Activated CD4-positive, alpha-beta T cell treated with anti-CD3 and anti-CD28 coated beads, Interleukin-2, Interleukin-4, amounts not matched to agents 100 ng/mL and 50 ng/mL, durations not matched to agents 16 hours and 8 hours (primary cell): ENCODE measurements at regions not wholly inside any gene's neighbourhood (a gene's known extent, or its start where the extent isn't known, plus 50 kb on each side); places are given as distances from the start of the nearest gene placed in this dataset.

Experiments
- DNase-seq: peaks from one replicate; pipeline ENCODE4 v3.0.0-alpha.2; 2020; ENCODE audit warnings: low spot score

GRCh38 chr10:70966646-70967553 lies 78.5 kb upstream of the PCBD1 start:
- DNase-seq: no peak

DNA sequence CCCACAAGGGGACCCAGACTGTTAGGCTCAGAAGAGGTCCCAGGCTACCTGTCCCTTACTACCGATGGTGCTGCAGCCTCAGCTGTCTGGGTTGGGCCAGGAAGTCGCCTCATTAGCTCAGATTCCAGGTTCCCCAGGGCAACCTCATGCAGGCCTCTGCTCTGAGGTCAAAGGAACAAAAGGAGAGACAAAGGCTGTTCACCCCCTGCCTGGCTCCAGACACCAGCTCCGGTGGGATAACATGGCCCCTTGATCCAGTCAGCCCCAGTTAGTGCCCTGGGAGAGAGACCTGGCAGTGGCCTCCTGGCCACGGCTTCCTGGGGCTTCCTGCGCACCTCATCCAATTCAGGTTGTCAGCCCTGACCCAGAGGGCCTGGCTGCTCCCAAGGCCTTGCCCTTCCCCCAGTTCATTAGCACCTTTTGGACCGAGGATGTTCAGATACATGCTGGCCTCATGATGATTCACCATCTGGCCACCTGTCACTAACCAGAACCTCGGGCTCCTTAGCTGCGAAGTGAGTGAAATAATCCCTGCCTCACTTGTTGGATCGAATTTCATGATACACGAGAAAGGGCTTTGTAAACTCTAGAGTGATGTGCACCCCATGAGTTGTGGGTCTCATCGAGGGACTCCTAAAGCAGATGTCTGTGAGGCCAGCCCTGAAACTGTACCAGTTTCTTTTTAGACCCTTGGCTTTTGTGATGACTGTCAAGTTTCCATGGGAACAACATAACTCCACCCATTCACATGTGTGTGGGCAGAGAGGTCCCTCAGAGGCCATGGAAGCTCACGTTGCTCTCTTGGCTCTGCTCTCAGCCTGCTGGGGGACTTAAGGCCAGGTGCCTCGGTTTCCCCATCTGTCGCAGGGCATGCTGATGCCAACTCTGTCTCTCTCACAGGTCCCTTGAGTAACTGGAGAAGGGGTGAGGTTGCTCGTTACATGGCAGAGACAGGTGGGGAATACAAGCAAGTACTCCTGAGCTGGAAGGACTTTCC lies 79.5 kb upstream of the PCBD1 start:
- peak; percentile 6 for DNase-seq

DNA sequence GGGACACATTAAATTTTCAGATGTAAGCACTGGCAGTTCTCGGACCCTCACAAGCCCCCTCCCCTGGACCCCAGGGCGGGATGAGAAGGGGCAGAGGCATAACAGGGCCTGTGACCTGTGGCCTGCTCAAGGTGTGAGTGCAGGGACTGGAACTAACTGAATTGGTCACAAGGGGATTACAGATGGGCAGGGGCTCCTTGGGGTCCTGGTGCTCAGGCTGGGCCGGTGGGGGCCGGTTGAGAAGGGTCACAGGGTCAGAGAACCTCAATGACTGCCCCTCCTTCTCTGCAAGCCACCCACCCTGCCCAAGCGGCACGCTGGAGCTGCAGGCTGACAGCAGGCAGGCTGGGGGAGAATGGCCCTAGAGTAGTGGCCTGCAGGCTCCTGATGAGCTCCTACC lies 80.8 kb upstream of the PCBD1 start:
- no peak for DNase-seq

DNA sequence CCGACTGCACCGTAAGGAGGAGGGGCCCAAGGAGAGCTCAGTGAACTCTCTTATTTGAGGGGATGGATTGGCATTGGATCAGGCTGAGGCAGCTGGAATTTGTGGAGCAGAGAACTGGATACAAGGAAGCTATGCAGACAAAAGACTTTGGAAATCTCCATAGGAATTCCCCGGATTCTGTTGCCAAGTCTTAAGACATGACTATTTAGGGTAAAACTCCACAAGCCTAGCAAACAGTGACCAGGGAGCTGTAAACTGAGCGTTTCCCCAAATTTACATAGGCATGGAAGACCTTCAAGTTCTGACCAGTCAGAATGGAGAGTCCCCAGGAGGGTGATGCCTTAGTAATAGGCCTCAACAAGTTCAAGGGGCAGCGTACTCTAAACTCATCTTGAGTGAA lies 82.5 kb upstream of the PCBD1 start:
- no peak for DNase-seq

GRCh38 chr10:70973275-70973674 lies 84.9 kb upstream of the PCBD1 start:
- DNase-seq: no peak

GRCh38 chr10:70974351-70974901 lies 86.1 kb upstream of the PCBD1 start:
- DNase-seq: no peak

DNA sequence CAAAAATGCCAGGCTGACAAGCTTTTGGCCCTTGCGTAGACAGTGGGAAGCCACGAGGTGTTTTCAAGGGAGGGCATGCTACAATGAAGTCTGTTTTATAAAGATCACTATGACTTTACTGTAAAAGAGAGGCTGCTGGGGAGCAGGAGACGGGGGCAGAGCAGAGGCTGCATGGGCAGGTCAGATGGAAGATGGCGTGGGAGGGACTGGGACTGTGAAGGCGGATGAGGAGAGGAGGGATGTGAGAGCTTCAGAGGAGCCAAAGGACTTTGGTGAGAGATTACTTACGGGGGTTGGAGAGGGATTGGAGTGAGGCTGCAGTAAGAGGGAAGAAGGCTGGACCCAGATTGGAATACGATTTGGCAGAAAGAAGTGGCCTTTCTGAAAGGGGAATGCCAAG lies 86.6 kb upstream of the PCBD1 start:
- no peak for DNase-seq

DNA sequence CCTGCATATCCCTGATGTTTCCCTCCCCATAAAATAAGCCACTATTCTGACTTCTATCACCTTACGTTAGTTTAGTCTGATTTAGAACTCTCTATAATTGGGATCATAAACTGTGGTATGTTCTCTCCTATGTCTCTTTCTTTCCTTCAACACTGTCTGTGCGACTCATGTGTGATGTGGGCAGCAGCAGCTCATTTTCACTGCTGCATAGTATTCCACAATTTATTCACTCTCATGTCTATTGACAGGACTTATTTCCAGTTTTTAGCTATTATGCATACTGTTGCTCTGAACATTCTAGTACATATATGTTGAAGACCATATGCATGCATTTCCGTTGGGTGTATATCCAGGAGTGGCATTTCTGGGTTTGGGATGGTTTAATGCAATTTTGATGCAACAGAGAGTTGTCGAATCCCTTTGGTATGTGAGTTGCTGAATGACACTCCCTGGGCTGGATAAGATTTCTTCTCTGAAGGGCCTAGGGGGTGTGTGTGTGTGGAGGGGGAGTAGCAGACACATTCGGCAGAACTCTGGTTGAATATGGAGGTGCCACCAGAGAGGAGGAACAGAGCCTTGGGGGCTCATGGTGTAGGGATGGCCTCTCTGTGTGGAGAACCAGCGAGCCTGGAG lies 87.8 kb upstream of the PCBD1 start:
- DNase-seq: no peak

DNA sequence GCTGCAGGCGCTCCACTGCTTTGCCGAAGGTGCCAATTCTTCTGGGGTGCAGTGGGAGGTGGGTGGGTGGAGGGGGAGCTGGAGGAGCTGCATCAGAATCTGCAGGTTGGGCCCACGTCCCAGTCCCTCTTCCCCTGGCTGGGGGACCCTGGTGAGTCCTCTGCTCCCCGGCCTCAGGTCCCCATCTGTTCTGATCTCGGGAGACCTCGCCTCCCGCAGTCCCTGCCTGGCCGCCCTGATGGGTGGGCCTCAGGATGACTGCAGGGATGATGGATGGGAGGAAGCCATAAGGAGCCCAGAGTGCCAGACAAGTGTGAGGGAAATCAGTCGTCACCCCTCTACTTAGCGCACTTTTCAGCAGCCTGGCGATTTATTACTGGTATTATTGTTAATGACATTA lies 89.3 kb upstream of the PCBD1 start:
- DNase-seq: no peak

DNA sequence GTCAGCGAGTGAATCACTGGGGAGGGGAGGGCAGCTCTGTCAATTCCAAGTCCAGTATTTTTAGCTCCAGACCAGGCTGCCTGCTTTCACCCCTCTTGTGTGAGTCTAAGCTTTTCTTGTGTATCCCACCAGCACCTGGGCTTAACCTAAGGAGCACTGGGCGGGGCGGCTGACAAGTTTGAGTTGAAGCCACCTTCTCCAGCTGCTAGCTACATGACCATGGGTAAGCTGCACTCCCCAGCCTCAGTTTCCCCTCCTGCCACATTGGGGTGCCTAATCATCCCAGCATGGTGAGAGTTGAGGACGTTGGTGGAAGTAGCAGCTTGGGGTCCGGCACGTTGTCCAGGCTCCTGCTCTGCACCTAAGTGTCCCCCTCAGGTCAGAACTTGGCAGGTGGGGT lies 89.8 kb upstream of the PCBD1 start:
- DNase-seq: no peak

GRCh38 chr10:70978816-70979480 lies 90.6 kb upstream of the PCBD1 start:
- no peak for DNase-seq

GRCh38 chr10:70980687-70981086 lies 92.3 kb upstream of the PCBD1 start:
- no peak for DNase-seq

- DNase-seq: no peak
Observed at GRCh38 chr10:70981171-70981836, 92.9 kb upstream of the PCBD1 start.

DNA sequence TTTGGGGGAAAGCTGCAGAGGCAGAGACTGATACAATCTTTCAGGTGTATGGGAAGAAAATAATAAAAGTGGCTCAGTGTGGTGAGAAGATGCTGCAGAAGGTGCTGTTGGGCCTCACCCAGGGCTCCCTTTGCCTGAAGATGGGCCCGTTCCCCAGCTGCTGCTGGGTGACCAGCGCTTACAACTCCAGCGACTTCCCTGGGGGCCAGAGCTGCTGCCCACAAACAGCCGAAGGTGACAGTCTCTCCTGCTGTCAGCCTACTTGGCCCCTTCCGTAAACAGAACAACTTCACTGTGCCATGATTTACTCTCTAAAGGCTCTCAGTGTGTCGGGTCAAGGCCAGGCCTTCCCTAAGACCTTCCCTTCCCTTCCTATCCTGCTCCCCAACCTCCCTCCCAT lies 93.6 kb upstream of the PCBD1 start:
- no peak for DNase-seq

- DNase-seq: peak; percentile 3
Observed at GRCh38 chr10:70982443-70982842, 94.1 kb upstream of the PCBD1 start.

- DNase-seq: no peak
Observed at GRCh38 chr10:70984986-70985722, 96.8 kb upstream of the PCBD1 start.

GRCh38 chr10:70985824-70986622 lies 97.7 kb upstream of the PCBD1 start:
- DNase-seq: peak; percentile 1

- DNase-seq: no peak
Observed at GRCh38 chr10:70986623-70986950, 98.2 kb upstream of the PCBD1 start.

DNA sequence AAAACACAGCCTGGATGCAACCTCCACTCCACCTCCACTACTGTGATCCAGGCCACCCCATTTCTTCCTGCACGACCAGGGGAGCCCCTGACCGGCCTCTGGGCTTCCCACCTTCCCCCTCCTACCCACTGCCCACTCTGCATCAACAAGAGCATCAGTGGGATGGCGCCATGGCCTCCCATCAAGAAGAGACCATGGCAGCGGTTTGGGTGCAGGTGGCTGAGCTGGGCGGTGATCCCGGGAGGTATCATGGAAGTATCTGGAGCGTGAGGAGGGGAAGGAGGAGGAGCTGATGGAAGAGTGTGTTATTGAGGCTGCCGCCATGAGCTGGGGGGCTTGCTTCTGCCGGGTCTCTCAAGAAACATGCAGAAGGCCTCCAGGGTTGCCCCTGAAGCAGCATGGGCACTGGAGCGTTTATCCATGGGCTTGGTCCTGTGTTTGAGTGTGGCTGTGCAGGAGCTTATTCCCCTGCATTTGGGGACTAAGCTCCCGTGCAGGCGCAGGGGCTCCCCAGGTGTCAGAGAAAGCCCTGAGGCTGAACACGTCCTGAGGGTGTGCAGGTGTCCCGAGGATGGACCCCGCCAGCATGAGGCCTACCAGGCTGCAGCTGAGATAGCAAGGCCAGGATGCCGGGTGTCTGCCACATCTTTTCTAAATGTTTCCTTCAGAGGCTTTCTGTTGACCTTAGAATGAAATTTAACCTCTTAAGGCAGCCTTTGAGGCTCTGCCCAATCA lies 99.2 kb upstream of the PCBD1 start:
- DNase-seq: no peak
